ENCODE measurements at regions not wholly inside any gene's neighbourhood (a gene's known extent, or its start where the extent isn't known, plus 50 kb on each side); places are given as distances from the start of the nearest gene placed in this dataset.

- H3K4me3 Mint-ChIP-seq, result no peak overlapping the region
- peak overlapping the region; percentile 36; the same call in 1 of the 2 replicates for H3K27ac ChIP-seq (ENCODE audit: low read depth)
Measured at GRCh38 chr7:12749746-12750145, 62.3 kb downstream of the ARL4A start.

More at GRCh38 chr7:12749746-12750145, 62.3 kb downstream of the ARL4A start:
- Mint-ChIP-seq H3K4me1 (peaks cover 23% of the 10 kb centered on the region), H3K9me3 (no peaks in the 10 kb centered on the region; the same call in 2 of the 3 replicates), H3K27me3 (ENCODE audit: insufficient read depth, low read depth, poor library complexity) (peaks cover 6% of the 10 kb centered on the region), H3K36me3 (ENCODE audit: low read depth) (peaks cover 4% of the 10 kb centered on the region; the same call in 1 of the 3 replicates), H3K27ac (peak overlapping the region; percentile 30; the same call in 1 of the 2 replicates)
- peak overlapping the region; percentile 61 for H3K4me2 ChIP-seq
- H3K27me3 ChIP-seq (ENCODE audit: insufficient read depth), result no peaks in the 10 kb centered on the region
- TF ChIP-seq EZH2phosphoT487 (IDR thresholded peaks at IDR 0.05; ENCODE audit: unreplicated experiment) (no peak), ZNF331 (CRISPR knock-in tag; IDR thresholded peaks at IDR 0.05; ENCODE audit: low read depth) (no peak), POLR2AphosphoS5 (IDR thresholded peaks at IDR 0.05; ENCODE audit: low read depth) (no peak), JUNB (IDR thresholded peaks at IDR 0.05; ENCODE audit: unreplicated experiment) (no peak), CREB1 (CRISPR knock-in tag; IDR thresholded peaks at IDR 0.05; ENCODE audit: low read depth) (no peak), NANOG (IDR thresholded peaks at IDR 0.05; ENCODE audit: borderline replicate concordance) (no peak), STAT1 (IDR thresholded peaks at IDR 0.05; ENCODE audit: unreplicated experiment) (no peak), REST (IDR thresholded peaks at IDR 0.05; ENCODE audit: unreplicated experiment) (no peak), ZNF462 (CRISPR knock-in tag; IDR thresholded peaks at IDR 0.05) (no peak), CTCF (conservative IDR thresholded peaks at IDR 0.05; ENCODE audit: low read depth in 2 of 2) (no peak), EZH2 (IDR thresholded peaks at IDR 0.05; ENCODE audit: low read depth, unreplicated experiment) (no peak), ZNF114 (CRISPR knock-in tag; IDR thresholded peaks at IDR 0.05) (no peak), ETS1 (IDR thresholded peaks at IDR 0.05) (no peak)
- peaks cover 22% of the 10 kb centered on the region for H3K4me1 ChIP-seq (ENCODE audit: insufficient read depth)
- ATAC-seq, result peak; percentile 61
- H3K9me2 ChIP-seq (ENCODE audit: insufficient read depth), result peaks cover 6% of the 10 kb centered on the region; the same call in 1 of the 2 replicates
- no peak overlapping the region for H3K4me3 ChIP-seq
- DNase-seq (ENCODE audit: low spot score), result no peak
- H4K20me1 ChIP-seq (replicated peaks; ENCODE audit: insufficient read depth), result no peaks in the 10 kb centered on the region
- H2AFZ ChIP-seq, result peak overlapping the region; percentile 69; the same call in 1 of the 2 replicates
- no peaks in the 10 kb centered on the region for H3K36me3 ChIP-seq (ENCODE audit: insufficient read depth)
- H3F3A ChIP-seq (replicated peaks; ENCODE audit: low read depth), result 0 out of 2 replicates have a peak, but pooled peaks cover 4% of the 10 kb centered on the region
- no peaks in the 10 kb centered on the region for H3K79me2 ChIP-seq (replicated peaks; ENCODE audit: insufficient read depth)

All from GM23338 (cell line).